ENCODE measurements at regions not wholly inside any gene's neighbourhood (a gene's known extent, or its start where the extent isn't known, plus 50 kb on each side); places are given as distances from the start of the nearest gene placed in this dataset.

GRCh38 chr1:55792870-55793269 is 577.7 kb upstream of the USP24 start:
- DNase-seq (ENCODE audit: low read depth, low spot score), result no peak
- no peak for ATAC-seq
- Histone ChIP-seq H3K36me3 (ENCODE audit: control insufficient read depth in 2 of 2, insufficient read depth in 2 of 2, low read length in 1 of 2) (no peaks in the 10 kb centered on the region), H4K20me1 (ENCODE audit: control insufficient read depth, insufficient read depth) (no peaks in the 10 kb centered on the region), H3K4me2 (ENCODE audit: control insufficient read depth, insufficient read depth) (no peak overlapping the region), H2AFZ (ENCODE audit: control insufficient read depth, low read depth, low read length) (no peak overlapping the region), H3K79me2 (ENCODE audit: control insufficient read depth, insufficient read depth, low read length) (no peaks in the 10 kb centered on the region), H3K27me3 (replicated peaks in 1 of 2; ENCODE audit: control insufficient read depth in 2 of 2, insufficient read depth in 2 of 2, low read length in 1 of 2) (no peaks in the 10 kb centered on the region), H3K4me3 (no peak overlapping the region), H3K4me1 (ENCODE audit: control insufficient read depth, insufficient read depth, low read length) (no peaks in the 10 kb centered on the region), H3K9me3 (replicated peaks; ENCODE audit: control insufficient read depth, insufficient read depth, low read length) (no peaks in the 10 kb centered on the region), H3K27ac (ENCODE audit: control insufficient read depth, insufficient read depth) (no peak overlapping the region), H3K9ac (ENCODE audit: control insufficient read depth, insufficient read depth, low read length) (no peak overlapping the region)
- ChIA-PET RAD21 (ENCODE audit: unreplicated experiment) (no interaction called here), CTCF (no interaction called here), POLR2A (no interaction called here), SMC1A (ENCODE audit: uncharacterized antibody, unreplicated experiment) (no interaction called here)
- intact Hi-C loops (cut with micrococcal nuclease; ENCODE audit: unreplicated experiment) (no loop called here), in situ Hi-C loops (cut with MboI) (no loop called here)
- TF ChIP-seq NR2F1 (conservative IDR thresholded peaks at IDR 0.05) (no peak), ETV6 (conservative IDR thresholded peaks at IDR 0.05 in 1 of 2, IDR thresholded peaks at IDR 0.05 in 1 of 2; ENCODE audit: borderline replicate concordance in 1 of 2, low read depth in 1 of 2) (no peak), NKRF (conservative IDR thresholded peaks at IDR 0.05) (no peak), RUNX3 (IDR thresholded peaks at IDR 0.05; ENCODE audit: low read length) (no peak), RB1 (IDR thresholded peaks at IDR 0.05; ENCODE audit: borderline replicate concordance) (no peak), FOS (IDR thresholded peaks at IDR 0.05; ENCODE audit: borderline replicate concordance, extremely low read depth, insufficient read length) (no peak), TARDBP (IDR thresholded peaks at IDR 0.05; ENCODE audit: borderline replicate concordance) (no peak), HCFC1 (IDR thresholded peaks at IDR 0.05; ENCODE audit: low read length) (no peak), HDGF (IDR thresholded peaks at IDR 0.05) (no peak)
- no TSS peak for BruUV-seq (replicated peaks)
- no peak for FAIRE-seq
